ENCODE measurements at regions not wholly inside any gene's neighbourhood (a gene's known extent, or its start where the extent isn't known, plus 50 kb on each side); places are given as distances from the start of the nearest gene placed in this dataset.
A peak's percentile ranks its signal among the peaks of the same experiment; 100 is the strongest.
"Not testable (repeated sequence)": the region's sequence is repeated elsewhere in the genome, so short reads cannot be mapped to it uniquely, and the experiment has no call there.

- no peaks in the 10 kb centered on the region for H3K36me3 ChIP-seq
- H3K9me3 ChIP-seq: no peaks in the 10 kb centered on the region
- H3K4me3 ChIP-seq: no peak overlapping the region
- 100% methylated on average over 2 of the region's 2 CpGs for WGBS
- H3K27ac ChIP-seq: no peak overlapping the region
- intact Hi-C loops (cut with DNase I): no loop called here
- peaks cover 14% of the 10 kb centered on the region for H3K4me1 ChIP-seq (replicated peaks)
- TF ChIP-seq POLR2A (IDR thresholded peaks at IDR 0.05) (no peak), POLR2AphosphoS5 (IDR thresholded peaks at IDR 0.05) (no peak), CTCF (IDR thresholded peaks at IDR 0.05) (no peak)
- DNase-seq (ENCODE audit: low spot score): no peak
- no peaks in the 10 kb centered on the region for H3K27me3 ChIP-seq (replicated peaks; ENCODE audit: insufficient read depth)
Measured at GRCh38 chr3:193964517-193964880, 171.4 kb upstream of the HES1 start.

- WGBS: 93% methylated on average over 5 of the region's 5 CpGs
- H3K36me3 ChIP-seq: no peaks in the 10 kb centered on the region
- H3K27me3 ChIP-seq (replicated peaks; ENCODE audit: insufficient read depth): no peaks in the 10 kb centered on the region
- no peak overlapping the region for H3K4me3 ChIP-seq
- H3K9me3 ChIP-seq: no peaks in the 10 kb centered on the region
- TF ChIP-seq POLR2A (IDR thresholded peaks at IDR 0.05): no peak
- intact Hi-C loops (cut with DNase I): no loop called here
- no peak for DNase-seq (ENCODE audit: low spot score)
- no peak overlapping the region for H3K27ac ChIP-seq
- H3K4me1 ChIP-seq (replicated peaks): no peaks in the 10 kb centered on the region
Measured at GRCh38 chr3:193968380-193968974, 167.5 kb upstream of the HES1 start.

GRCh38 chr3:193970131-193970772, 165.7 kb upstream of the HES1 start:
- H3K4me3 ChIP-seq; intact Hi-C loops (cut with DNase I); H3K27me3 ChIP-seq (replicated peaks; ENCODE audit: insufficient read depth); H3K27ac ChIP-seq; H3K4me1 ChIP-seq (replicated peaks); H3K9me3 ChIP-seq; DNase-seq (ENCODE audit: low spot score); H3K36me3 ChIP-seq: not testable (repeated sequence)
- 55% methylated on average over 7 of the region's 7 CpGs for WGBS
- TF ChIP-seq CTCF (IDR thresholded peaks at IDR 0.05): peak in 2 of 4 experiments; percentile 13 to 24

- intact Hi-C loops (cut with DNase I): no loop called here
- H3K27ac ChIP-seq: no peak overlapping the region
- no peak overlapping the region for H3K4me3 ChIP-seq
- DNase-seq (ENCODE audit: low spot score): no peak
- H3K4me1 ChIP-seq (replicated peaks): no peaks in the 10 kb centered on the region
- H3K9me3 ChIP-seq: no peaks in the 10 kb centered on the region
- TF ChIP-seq CTCF (IDR thresholded peaks at IDR 0.05) (no peak), POLR2A (IDR thresholded peaks at IDR 0.05) (no peak), POLR2AphosphoS5 (IDR thresholded peaks at IDR 0.05) (no peak)
- 49% methylated on average over 3 of the region's 3 CpGs for WGBS
- no peaks in the 10 kb centered on the region for H3K27me3 ChIP-seq (replicated peaks; ENCODE audit: insufficient read depth)
- no peaks in the 10 kb centered on the region for H3K36me3 ChIP-seq
Measured at GRCh38 chr3:193970773-193971206, 165.2 kb upstream of the HES1 start.

GRCh38 chr3:193971261-193971751, 164.6 kb upstream of the HES1 start:
- no peaks in the 10 kb centered on the region for H3K27me3 ChIP-seq (replicated peaks; ENCODE audit: insufficient read depth)
- no peak overlapping the region for H3K27ac ChIP-seq
- intact Hi-C loops (cut with DNase I): no loop called here
- no peak for TF ChIP-seq POLR2AphosphoS5 (IDR thresholded peaks at IDR 0.05)
- TF ChIP-seq POLR2A (IDR thresholded peaks at IDR 0.05): no peak
- no peak for TF ChIP-seq CTCF (IDR thresholded peaks at IDR 0.05)
- peak; percentile 38 for DNase-seq (ENCODE audit: low spot score)
- no peak overlapping the region for H3K4me3 ChIP-seq
- no peaks in the 10 kb centered on the region for H3K36me3 ChIP-seq
- H3K4me1 ChIP-seq (replicated peaks): no peaks in the 10 kb centered on the region
- H3K9me3 ChIP-seq: no peaks in the 10 kb centered on the region
- 59% methylated on average over 9 of the region's 9 CpGs for WGBS

Data from prostate gland (tissue), 2 donors.